Neural cell (in vitro differentiated cells): ENCODE measurements at regions not wholly inside any gene's neighbourhood (a gene's known extent, or its start where the extent isn't known, plus 50 kb on each side); places are given as distances from the start of the nearest gene placed in this dataset.

Experiments
- H2AFZ ChIP-seq: fragments of 200-600, 300-800 bp; sonication (generic), shearing (Covaris generic); 2 replicates; pipeline ENCODE4 v1.6.0; 2014; ENCODE audit warnings: low read depth, mild to moderate bottlenecking, antibody characterized with exemption, low read length, moderate library complexity
- H3F3A ChIP-seq: fragments of 200-600 bp; shearing (Covaris generic); 2 replicates; pipeline ENCODE4 v1.6.1; 2016; ENCODE audit warnings: mild to moderate bottlenecking, moderate library complexity, mixed read lengths, antibody characterized with exemption, low read length; ENCODE audit not compliant: insufficient read depth, poor library complexity, severe bottlenecking
- H3K27ac ChIP-seq: fragments of 200-600, 300-800 bp; sonication (generic), shearing (Covaris generic); 2 replicates; pipeline ENCODE4 v1.5.1; 2014; ENCODE audit warnings: mild to moderate bottlenecking, low read length, moderate library complexity
- H3K27me3 ChIP-seq: fragments of 300-800, 200-600 bp; sonication (generic), shearing (Covaris generic); 2 replicates; pipeline ENCODE4 v1.6.0; 2014; ENCODE audit warnings: mild to moderate bottlenecking, low read depth, low read length, moderate library complexity; ENCODE audit not compliant: insufficient read depth
- H3K36me3 ChIP-seq: fragments of 300-800, 200-600 bp; sonication (generic), shearing (Covaris generic); 2 replicates; pipeline ENCODE4 v1.5.1; 2014; ENCODE audit warnings: mild to moderate bottlenecking, antibody characterized with exemption, low read length, moderate library complexity; ENCODE audit not compliant: insufficient read depth
- H3K4me2 ChIP-seq: fragments of 300-800, 200-600 bp; sonication (generic), shearing (Covaris generic); 2 replicates; pipeline ENCODE4 v1.6.0; 2014; ENCODE audit warnings: mild to moderate bottlenecking, low read length
- H3K4me3 ChIP-seq: fragments of 300-800, 200-600 bp; sonication (generic), shearing (Covaris generic); 2 replicates; pipeline ENCODE4 v1.5.1; 2014; ENCODE audit warnings: mild to moderate bottlenecking, low read length, moderate library complexity
- H3K79me2 ChIP-seq: fragments of 200-600 bp; shearing (Covaris generic); replicated peaks from 2 replicates; pipeline ENCODE4 v1.6.0; 2014; ENCODE audit warnings: mild to moderate bottlenecking, low read length, moderate library complexity; ENCODE audit not compliant: insufficient read depth
- H3K9ac ChIP-seq: fragments of 300-800, 200-600 bp; sonication (generic), shearing (Covaris generic); 2 replicates; pipeline ENCODE4 v1.6.1; 2016; ENCODE audit warnings: mild to moderate bottlenecking, low read length, mixed read lengths
- H3K9me2 ChIP-seq: fragments of 200-600 bp; shearing (Covaris generic); 2 replicates; pipeline ENCODE4 v1.6.1; 2016; ENCODE audit warnings: mild to moderate bottlenecking, low read length, mixed read lengths; ENCODE audit not compliant: insufficient read depth
- H3K9me3 ChIP-seq: fragments of 200-600, 300-800 bp; sonication (generic), shearing (Covaris generic); 2 replicates; pipeline ENCODE4 v1.6.1; 2016; ENCODE audit warnings: mild to moderate bottlenecking, mixed run types, low read length, moderate library complexity, mixed read lengths
- H4K20me1 ChIP-seq: fragments of 200-600 bp; shearing (Covaris generic); 2 replicates; pipeline ENCODE4 v1.6.1; 2016; ENCODE audit warnings: mild to moderate bottlenecking, mixed run types; ENCODE audit not compliant: insufficient read depth
- CTCF ChIP-seq: fragments of 450-650 bp; IDR thresholded peaks from 2 replicates; pipeline ENCODE4 v1.5.1; 2014; ENCODE audit warnings: antibody characterized with exemption, mild to moderate bottlenecking, moderate library complexity; ENCODE audit not compliant: poor library complexity, severe bottlenecking
- EP300 ChIP-seq: fragments of 450-650 bp; conservative IDR thresholded peaks from 2 replicates; pipeline ENCODE4 v1.6.1; 2014; ENCODE audit warnings: antibody characterized with exemption, mild to moderate bottlenecking, moderate library complexity; ENCODE audit not compliant: poor library complexity, severe bottlenecking
- EZH2 ChIP-seq: fragments of 200-600, 300-800 bp; shearing (Covaris generic), sonication (generic); IDR thresholded peaks from 2 replicates; pipeline ENCODE4 v1.6.1; 2014; ENCODE audit warnings: antibody characterized with exemption, low read length, borderline replicate concordance, mild to moderate bottlenecking; ENCODE audit not compliant: insufficient read depth, poor library complexity, severe bottlenecking
- MXI1 ChIP-seq: fragments of 450-650 bp; conservative IDR thresholded peaks from 2 replicates; pipeline ENCODE4 v1.6.1; 2014; ENCODE audit warnings: antibody characterized with exemption, mild to moderate bottlenecking; ENCODE audit not compliant: poor library complexity, severe bottlenecking
- POLR2AphosphoS5 ChIP-seq: IDR thresholded peaks from 2 replicates; pipeline ENCODE4 v1.6.1; 2012
- RAD21 ChIP-seq: fragments of 450-650 bp; conservative IDR thresholded peaks from 2 replicates; pipeline ENCODE4 v1.6.1; 2014; ENCODE audit warnings: antibody characterized with exemption, mild to moderate bottlenecking, moderate library complexity
- REST ChIP-seq: IDR thresholded peaks from 2 replicates; pipeline ENCODE4 v1.6.1; 2012; ENCODE audit warnings: borderline replicate concordance
- SMC3 ChIP-seq: fragments of 450-650 bp; conservative IDR thresholded peaks from 2 replicates; pipeline ENCODE4 v1.6.1; 2014; ENCODE audit warnings: antibody characterized with exemption, mild to moderate bottlenecking, moderate library complexity; ENCODE audit not compliant: poor library complexity
- TAF1 ChIP-seq: IDR thresholded peaks from 2 replicates; pipeline ENCODE4 v1.6.1; 2012; ENCODE audit warnings: low read depth

DNA sequence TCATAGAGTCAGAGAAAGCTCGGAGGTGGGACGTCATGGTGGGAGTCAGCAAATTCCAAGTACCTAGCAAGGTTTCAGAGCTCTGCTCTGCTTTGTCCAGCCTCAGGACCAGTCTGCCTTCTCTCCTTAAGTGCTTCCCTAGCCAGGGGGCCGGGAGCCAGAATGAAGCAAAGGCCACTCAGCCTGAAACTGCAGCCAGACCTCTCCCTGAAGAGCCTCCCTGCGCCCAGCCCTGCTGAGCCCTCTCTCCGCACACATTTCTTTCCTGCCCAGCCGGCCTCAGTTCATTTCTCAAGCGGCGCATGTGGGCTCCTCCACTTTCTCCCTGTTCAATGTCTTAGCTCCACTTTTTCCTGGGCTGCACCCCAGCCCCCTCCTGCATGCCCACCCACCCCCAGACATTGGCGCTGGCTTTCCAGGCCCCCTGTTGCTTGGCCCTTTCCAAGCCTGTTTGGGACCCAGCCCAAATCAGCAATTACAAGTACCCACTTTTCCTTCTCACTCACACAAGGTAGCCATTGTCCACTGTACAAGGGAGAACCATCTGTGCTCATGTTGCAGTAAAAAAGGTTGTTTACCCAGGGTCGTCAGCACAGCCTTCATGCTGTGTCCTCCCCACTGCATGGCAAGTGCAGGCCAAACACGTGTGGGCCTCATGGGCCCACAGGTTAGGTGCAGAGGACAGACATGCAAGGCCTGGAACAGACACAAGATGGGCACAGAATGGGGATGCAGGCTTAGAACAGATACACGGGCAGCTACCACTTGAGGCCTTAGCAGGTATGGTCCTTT is 147.1 kb downstream of the MRPL14 start:
- Histone ChIP-seq H3K36me3 (no peaks in the 10 kb centered on the region), H3K27me3 (no peaks in the 10 kb centered on the region), H3K9ac (no peak overlapping the region), H2AFZ (no peak overlapping the region), H3K4me3 (no peak overlapping the region), H3K27ac (no peak overlapping the region), H3K4me2 (no peak overlapping the region), H3K79me2 (no peaks in the 10 kb centered on the region), H4K20me1 (no peaks in the 10 kb centered on the region), H3K9me3 (peaks cover 5% of the 10 kb centered on the region), H3K9me2 (no peaks in the 10 kb centered on the region), H3F3A (no peaks in the 10 kb centered on the region)
- TF ChIP-seq EP300 (no peak), EZH2 (no peak), MXI1 (no peak), POLR2AphosphoS5 (no peak), SMC3 (no peak), REST (no peak), RAD21 (no peak), TAF1 (no peak), CTCF (no peak)

GRCh38 chr6:43979525-43979924 is 147.7 kb downstream of the MRPL14 start:
- H3K4me2 ChIP-seq, result no peak overlapping the region
- H2AFZ ChIP-seq, result no peak overlapping the region
- no peaks in the 10 kb centered on the region for H4K20me1 ChIP-seq
- TF ChIP-seq MXI1 (no peak), RAD21 (no peak), SMC3 (no peak)
- no peaks in the 10 kb centered on the region for H3K9me2 ChIP-seq
- no peak overlapping the region for H3K27ac ChIP-seq
- no peaks in the 10 kb centered on the region for H3K27me3 ChIP-seq
- no peaks in the 10 kb centered on the region for H3F3A ChIP-seq
- H3K79me2 ChIP-seq, result no peaks in the 10 kb centered on the region
- no peaks in the 10 kb centered on the region for H3K36me3 ChIP-seq
- no peak overlapping the region for H3K9ac ChIP-seq
- peaks cover 5% of the 10 kb centered on the region for H3K9me3 ChIP-seq
- no peak overlapping the region for H3K4me3 ChIP-seq
